ENCODE measurements at regions not wholly inside any gene's neighbourhood (a gene's known extent, or its start where the extent isn't known, plus 50 kb on each side); places are given as distances from the start of the nearest gene placed in this dataset.
A peak's percentile ranks its signal among the peaks of the same experiment; 100 is the strongest.

DNA sequence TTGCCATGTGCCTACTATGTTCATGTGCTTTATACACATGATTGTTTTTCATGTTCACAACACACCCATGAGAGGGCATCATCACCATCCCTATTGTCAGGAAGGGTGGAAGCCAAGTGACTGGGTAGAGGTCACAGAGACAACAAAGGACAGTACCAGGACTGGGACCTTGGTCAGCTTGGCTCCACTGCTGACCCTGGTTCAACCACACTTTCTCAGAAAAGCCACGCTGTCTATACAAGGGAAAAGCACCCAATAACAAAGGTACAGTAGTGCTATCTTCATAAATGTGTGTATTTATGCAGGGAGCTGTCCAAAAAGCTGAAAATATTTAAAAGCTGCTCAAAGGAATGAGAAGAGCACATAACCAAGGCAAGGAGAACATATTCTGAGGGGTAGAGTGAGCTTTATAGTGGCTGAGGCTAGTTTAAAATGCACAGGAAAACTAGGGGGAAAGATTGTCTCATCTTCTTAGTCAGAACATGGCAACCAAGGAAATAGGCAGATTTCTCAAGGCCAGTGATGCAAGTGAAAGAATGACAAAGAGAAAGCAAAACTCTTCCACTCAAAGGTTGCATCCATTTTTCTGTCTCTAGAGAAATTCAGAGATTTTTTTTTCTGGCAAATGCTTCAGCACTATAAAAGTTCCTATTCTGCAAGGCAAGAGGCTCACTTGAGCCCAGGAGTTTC lies 415.0 kb downstream of the FOXO1 start:
- Histone ChIP-seq H2BK12ac (ENCODE audit: low read length) (no peak overlapping the region), H3K27ac (ENCODE audit: low read depth, low read length) (no peak overlapping the region), H2BK5ac (ENCODE audit: low read depth, low read length, poor library complexity) (no peak overlapping the region), H3K4me3 (ENCODE audit: low read depth, low read length) (no peak overlapping the region), H3K4me2 (ENCODE audit: low read length) (no peak overlapping the region), H3K79me2 (ENCODE audit: control insufficient read depth, insufficient read depth, low read length, poor library complexity) (no peaks in the 10 kb centered on the region), H4K91ac (ENCODE audit: low read depth, low read length) (no peak overlapping the region), H2AFZ (ENCODE audit: insufficient read depth, low read length, poor library complexity) (no peak overlapping the region), H3K9ac (ENCODE audit: low read length) (no peak overlapping the region), H3K79me1 (ENCODE audit: low read length) (peaks cover 4% of the 10 kb centered on the region), H4K8ac (ENCODE audit: low read depth, low read length) (no peak overlapping the region), H3K14ac (ENCODE audit: low read length) (no peak overlapping the region), H3K4me1 (ENCODE audit: control insufficient read depth in 1 of 2, insufficient read depth in 2 of 2, low read length in 2 of 2) (peaks cover 13 to 15% of the 10 kb centered on the region in 2 experiments), H2BK120ac (ENCODE audit: insufficient read depth, low read length, poor library complexity) (no peak overlapping the region), H4K12ac (ENCODE audit: low read depth, low read length) (no peak overlapping the region), H3K9me3 (ENCODE audit: insufficient read depth, low read depth, low read length) (no peaks in the 10 kb centered on the region), H3K27me3 (ENCODE audit: insufficient read depth, low read length) (no peaks in the 10 kb centered on the region), H3K4ac (ENCODE audit: low read depth, low read length) (no peak overlapping the region), H3K18ac (ENCODE audit: low read length) (no peak overlapping the region), H3K23ac (ENCODE audit: low read length) (no peak overlapping the region), H3K36me3 (ENCODE audit: control insufficient read depth in 1 of 2, insufficient read depth in 2 of 2, low read length in 2 of 2) (no peaks in the 10 kb centered on the region), H2AK5ac (ENCODE audit: low read length) (no peak overlapping the region)
- DNase-seq = no peak
- no CpG with 5 or more reads among the region's 1 CpG for WGBS (ENCODE audit: extremely low coverage, insufficient coverage, insufficient read length)

DNA sequence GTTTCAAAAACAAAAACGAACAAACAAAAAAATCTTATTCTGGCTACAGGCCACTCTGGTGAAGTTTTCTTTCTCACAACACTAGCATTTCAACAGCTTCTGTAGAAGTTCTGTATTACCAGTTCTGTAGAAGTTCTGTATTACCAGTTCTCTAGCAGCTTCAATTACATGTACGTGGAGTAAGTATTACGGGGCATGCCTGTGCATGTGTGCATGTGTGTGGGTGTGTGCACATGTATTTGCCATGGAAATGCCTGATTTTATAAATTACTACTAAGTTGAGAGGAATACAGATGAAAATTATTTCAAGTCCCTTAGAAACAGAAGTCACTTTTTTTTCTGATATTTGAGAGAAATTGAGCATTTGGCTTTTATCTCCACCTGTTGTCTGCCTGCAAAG lies 414.2 kb downstream of the FOXO1 start:
- Histone ChIP-seq H3K23ac (ENCODE audit: low read length) (no peak overlapping the region), H3K27ac (ENCODE audit: low read depth, low read length) (no peak overlapping the region), H3K79me1 (ENCODE audit: low read length) (peaks cover 4% of the 10 kb centered on the region), H3K9me3 (ENCODE audit: insufficient read depth, low read depth, low read length) (no peaks in the 10 kb centered on the region), H2BK120ac (ENCODE audit: insufficient read depth, low read length, poor library complexity) (no peak overlapping the region), H4K91ac (ENCODE audit: low read depth, low read length) (no peak overlapping the region), H4K12ac (ENCODE audit: low read depth, low read length) (no peak overlapping the region), H3K14ac (ENCODE audit: low read length) (no peak overlapping the region), H3K36me3 (ENCODE audit: control insufficient read depth in 1 of 2, insufficient read depth in 2 of 2, low read length in 2 of 2) (no peaks in the 10 kb centered on the region), H3K18ac (ENCODE audit: low read length) (no peak overlapping the region), H2AFZ (ENCODE audit: insufficient read depth, low read length, poor library complexity) (no peak overlapping the region), H3K4ac (ENCODE audit: low read depth, low read length) (no peak overlapping the region), H3K4me1 (ENCODE audit: control insufficient read depth in 1 of 2, insufficient read depth in 2 of 2, low read length in 2 of 2) (peaks cover 13 to 15% of the 10 kb centered on the region in 2 experiments), H2AK5ac (ENCODE audit: low read length) (no peak overlapping the region), H4K8ac (ENCODE audit: low read depth, low read length) (no peak overlapping the region), H3K4me2 (ENCODE audit: low read length) (no peak overlapping the region), H2BK12ac (ENCODE audit: low read length) (no peak overlapping the region), H3K9ac (ENCODE audit: low read length) (no peak overlapping the region), H3K4me3 (ENCODE audit: low read depth, low read length) (no peak overlapping the region), H3K79me2 (ENCODE audit: control insufficient read depth, insufficient read depth, low read length, poor library complexity) (no peaks in the 10 kb centered on the region), H2BK5ac (ENCODE audit: low read depth, low read length, poor library complexity) (no peak overlapping the region), H3K27me3 (ENCODE audit: insufficient read depth, low read length) (no peaks in the 10 kb centered on the region)
- WGBS (ENCODE audit: extremely low coverage, insufficient coverage, insufficient read length) = no CpG with 5 or more reads among the region's 3 CpGs
- DNase-seq = no peak

DNA sequence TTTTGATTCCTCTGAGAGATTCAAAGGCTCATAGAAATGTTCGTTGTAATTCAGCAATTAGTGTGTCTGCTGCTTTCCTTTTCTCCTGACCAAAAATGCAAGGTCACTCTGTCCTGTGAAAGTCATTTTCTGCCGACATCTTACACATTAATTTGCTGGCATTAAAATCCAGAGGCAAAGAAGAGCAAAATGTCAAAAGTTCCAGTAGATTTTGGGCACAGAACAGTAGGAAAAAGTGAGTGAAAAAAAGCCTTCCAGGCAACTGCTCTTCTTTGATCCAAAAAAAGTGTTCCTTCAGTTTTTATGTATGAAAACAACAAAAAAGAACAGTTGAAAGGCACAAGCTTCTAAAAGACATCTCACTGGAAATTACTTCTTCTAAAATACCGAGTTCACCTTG lies 413.8 kb downstream of the FOXO1 start:
- WGBS (ENCODE audit: extremely low coverage, insufficient coverage, insufficient read length) = no CpG with 5 or more reads among the region's 3 CpGs
- no peak overlapping the region for H3K9ac ChIP-seq (ENCODE audit: low read length)
- H4K12ac ChIP-seq (ENCODE audit: low read depth, low read length) = no peak overlapping the region
- DNase-seq = no peak
- no peak overlapping the region for H4K8ac ChIP-seq (ENCODE audit: low read depth, low read length)
- H3K4me3 ChIP-seq (ENCODE audit: low read depth, low read length) = no peak overlapping the region
- peaks cover 4% of the 10 kb centered on the region for H3K79me1 ChIP-seq (ENCODE audit: low read length)
- H3K4ac ChIP-seq (ENCODE audit: low read depth, low read length) = no peak overlapping the region
- H3K14ac ChIP-seq (ENCODE audit: low read length) = no peak overlapping the region
- H2AFZ ChIP-seq (ENCODE audit: insufficient read depth, low read length, poor library complexity) = no peak overlapping the region
- H2BK5ac ChIP-seq (ENCODE audit: low read depth, low read length, poor library complexity) = no peak overlapping the region
- no peak overlapping the region for H3K27ac ChIP-seq (ENCODE audit: low read depth, low read length)
- H3K4me1 ChIP-seq (ENCODE audit: control insufficient read depth in 1 of 2, insufficient read depth in 2 of 2, low read length in 2 of 2) = peaks cover 13 to 15% of the 10 kb centered on the region in 2 experiments
- H3K27me3 ChIP-seq (ENCODE audit: insufficient read depth, low read length) = no peaks in the 10 kb centered on the region
- no peaks in the 10 kb centered on the region for H3K9me3 ChIP-seq (ENCODE audit: insufficient read depth, low read depth, low read length)
- no peak overlapping the region for H2BK120ac ChIP-seq (ENCODE audit: insufficient read depth, low read length, poor library complexity)
- H3K18ac ChIP-seq (ENCODE audit: low read length) = no peak overlapping the region
- no peaks in the 10 kb centered on the region for H3K79me2 ChIP-seq (ENCODE audit: control insufficient read depth, insufficient read depth, low read length, poor library complexity)
- H4K91ac ChIP-seq (ENCODE audit: low read depth, low read length) = no peak overlapping the region
- no peak overlapping the region for H3K23ac ChIP-seq (ENCODE audit: low read length)
- H2BK12ac ChIP-seq (ENCODE audit: low read length) = no peak overlapping the region
- H3K36me3 ChIP-seq (ENCODE audit: control insufficient read depth in 1 of 2, insufficient read depth in 2 of 2, low read length in 2 of 2) = no peaks in the 10 kb centered on the region
- no peak overlapping the region for H2AK5ac ChIP-seq (ENCODE audit: low read length)
- no peak overlapping the region for H3K4me2 ChIP-seq (ENCODE audit: low read length)

DNA sequence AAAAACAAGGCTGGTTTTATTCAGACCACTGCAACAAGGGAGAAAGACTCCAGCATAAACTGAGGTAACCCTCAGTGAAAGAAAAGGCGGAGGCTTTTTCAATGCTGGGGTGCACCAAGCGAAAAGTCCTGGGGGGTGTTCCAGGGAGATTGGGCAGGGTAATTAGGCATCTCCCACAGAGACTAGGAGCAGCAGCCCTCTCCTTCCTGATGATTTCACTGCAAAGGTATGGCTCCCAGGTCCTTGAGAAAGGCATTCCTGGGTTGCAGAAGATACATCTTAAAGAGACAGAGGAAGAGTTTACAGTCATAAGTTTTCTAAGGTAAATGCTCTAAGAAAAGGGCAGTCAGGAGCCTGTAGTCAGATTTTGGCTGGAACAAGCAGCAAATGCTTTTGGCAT lies 412.0 kb downstream of the FOXO1 start:
- Histone ChIP-seq H3K27me3 (ENCODE audit: insufficient read depth, low read length) (no peaks in the 10 kb centered on the region), H2BK12ac (ENCODE audit: low read length) (no peak overlapping the region), H3K79me1 (ENCODE audit: low read length) (peaks cover 4% of the 10 kb centered on the region), H3K4me1 (ENCODE audit: control insufficient read depth in 1 of 2, insufficient read depth in 2 of 2, low read length in 2 of 2) (peaks cover 13 to 15% of the 10 kb centered on the region in 2 experiments), H2AK5ac (ENCODE audit: low read length) (no peak overlapping the region), H3K18ac (ENCODE audit: low read length) (no peak overlapping the region), H3K4me2 (ENCODE audit: low read length) (no peak overlapping the region), H3K14ac (ENCODE audit: low read length) (no peak overlapping the region), H3K4me3 (ENCODE audit: low read depth, low read length) (no peak overlapping the region), H2BK120ac (ENCODE audit: insufficient read depth, low read length, poor library complexity) (no peak overlapping the region), H4K8ac (ENCODE audit: low read depth, low read length) (no peak overlapping the region), H4K12ac (ENCODE audit: low read depth, low read length) (no peak overlapping the region), H3K9ac (ENCODE audit: low read length) (no peak overlapping the region), H3K79me2 (ENCODE audit: control insufficient read depth, insufficient read depth, low read length, poor library complexity) (no peaks in the 10 kb centered on the region), H3K9me3 (ENCODE audit: insufficient read depth, low read depth, low read length) (no peaks in the 10 kb centered on the region), H3K23ac (ENCODE audit: low read length) (no peak overlapping the region), H4K91ac (ENCODE audit: low read depth, low read length) (no peak overlapping the region), H3K4ac (ENCODE audit: low read depth, low read length) (no peak overlapping the region), H2BK5ac (ENCODE audit: low read depth, low read length, poor library complexity) (no peak overlapping the region), H3K27ac (ENCODE audit: low read depth, low read length) (no peak overlapping the region), H2AFZ (ENCODE audit: insufficient read depth, low read length, poor library complexity) (no peak overlapping the region), H3K36me3 (ENCODE audit: control insufficient read depth in 1 of 2, insufficient read depth in 2 of 2, low read length in 2 of 2) (no peaks in the 10 kb centered on the region)
- DNase-seq = peak in 1 of 2 donors; percentile 20
- no CpG with 5 or more reads among the region's 2 CpGs for WGBS (ENCODE audit: extremely low coverage, insufficient coverage, insufficient read length)

All from trophoblast cell (in vitro differentiated cells and primary cell).